ENCODE measurements at regions not wholly inside any gene's neighbourhood (a gene's known extent, or its start where the extent isn't known, plus 50 kb on each side); places are given as distances from the start of the nearest gene placed in this dataset.

DNA sequence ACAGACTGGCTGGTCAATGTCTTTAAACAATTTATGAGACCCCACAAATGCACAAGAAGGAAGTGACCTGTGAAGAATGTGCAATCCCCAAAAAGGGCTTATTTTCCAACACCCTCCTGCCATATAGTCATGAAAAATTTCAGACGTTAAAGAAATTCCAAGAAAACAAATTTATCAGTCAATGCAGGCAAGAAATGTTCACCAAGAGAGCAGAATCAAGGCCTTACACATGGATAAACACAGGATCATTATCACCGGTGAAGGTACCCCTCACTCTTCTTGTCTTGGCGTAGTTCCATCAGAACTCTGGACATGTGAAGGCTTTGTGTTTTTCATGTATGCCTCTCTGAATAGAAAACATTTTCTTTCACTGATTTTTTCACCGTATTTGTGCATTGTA lies 186.7 kb upstream of the GALNTL6 start:
- DNase-seq (ENCODE audit: low read depth in 1 of 2, low spot score in 1 of 2) = no peak
- H3K27ac ChIP-seq (replicated peaks) = no peak overlapping the region
- no peaks in the 10 kb centered on the region for H3K27me3 ChIP-seq (ENCODE audit: insufficient read depth, poor library complexity, severe bottlenecking)
- no peak for TF ChIP-seq SPI1 (IDR thresholded peaks at IDR 0.05; ENCODE audit: borderline replicate concordance, low read depth)
- TF ChIP-seq, protein P1, sequence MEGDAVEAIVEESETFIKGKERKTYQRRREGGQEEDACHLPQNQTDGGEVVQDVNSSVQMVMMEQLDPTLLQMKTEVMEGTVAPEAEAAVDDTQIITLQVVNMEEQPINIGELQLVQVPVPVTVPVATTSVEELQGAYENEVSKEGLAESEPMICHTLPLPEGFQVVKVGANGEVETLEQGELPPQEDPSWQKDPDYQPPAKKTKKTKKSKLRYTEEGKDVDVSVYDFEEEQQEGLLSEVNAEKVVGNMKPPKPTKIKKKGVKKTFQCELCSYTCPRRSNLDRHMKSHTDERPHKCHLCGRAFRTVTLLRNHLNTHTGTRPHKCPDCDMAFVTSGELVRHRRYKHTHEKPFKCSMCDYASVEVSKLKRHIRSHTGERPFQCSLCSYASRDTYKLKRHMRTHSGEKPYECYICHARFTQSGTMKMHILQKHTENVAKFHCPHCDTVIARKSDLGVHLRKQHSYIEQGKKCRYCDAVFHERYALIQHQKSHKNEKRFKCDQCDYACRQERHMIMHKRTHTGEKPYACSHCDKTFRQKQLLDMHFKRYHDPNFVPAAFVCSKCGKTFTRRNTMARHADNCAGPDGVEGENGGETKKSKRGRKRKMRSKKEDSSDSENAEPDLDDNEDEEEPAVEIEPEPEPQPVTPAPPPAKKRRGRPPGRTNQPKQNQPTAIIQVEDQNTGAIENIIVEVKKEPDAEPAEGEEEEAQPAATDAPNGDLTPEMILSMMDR (IDR thresholded peaks at IDR 0.05; ENCODE audit: insufficient read depth, low read length) = no peak
- TF ChIP-seq, protein P2, sequence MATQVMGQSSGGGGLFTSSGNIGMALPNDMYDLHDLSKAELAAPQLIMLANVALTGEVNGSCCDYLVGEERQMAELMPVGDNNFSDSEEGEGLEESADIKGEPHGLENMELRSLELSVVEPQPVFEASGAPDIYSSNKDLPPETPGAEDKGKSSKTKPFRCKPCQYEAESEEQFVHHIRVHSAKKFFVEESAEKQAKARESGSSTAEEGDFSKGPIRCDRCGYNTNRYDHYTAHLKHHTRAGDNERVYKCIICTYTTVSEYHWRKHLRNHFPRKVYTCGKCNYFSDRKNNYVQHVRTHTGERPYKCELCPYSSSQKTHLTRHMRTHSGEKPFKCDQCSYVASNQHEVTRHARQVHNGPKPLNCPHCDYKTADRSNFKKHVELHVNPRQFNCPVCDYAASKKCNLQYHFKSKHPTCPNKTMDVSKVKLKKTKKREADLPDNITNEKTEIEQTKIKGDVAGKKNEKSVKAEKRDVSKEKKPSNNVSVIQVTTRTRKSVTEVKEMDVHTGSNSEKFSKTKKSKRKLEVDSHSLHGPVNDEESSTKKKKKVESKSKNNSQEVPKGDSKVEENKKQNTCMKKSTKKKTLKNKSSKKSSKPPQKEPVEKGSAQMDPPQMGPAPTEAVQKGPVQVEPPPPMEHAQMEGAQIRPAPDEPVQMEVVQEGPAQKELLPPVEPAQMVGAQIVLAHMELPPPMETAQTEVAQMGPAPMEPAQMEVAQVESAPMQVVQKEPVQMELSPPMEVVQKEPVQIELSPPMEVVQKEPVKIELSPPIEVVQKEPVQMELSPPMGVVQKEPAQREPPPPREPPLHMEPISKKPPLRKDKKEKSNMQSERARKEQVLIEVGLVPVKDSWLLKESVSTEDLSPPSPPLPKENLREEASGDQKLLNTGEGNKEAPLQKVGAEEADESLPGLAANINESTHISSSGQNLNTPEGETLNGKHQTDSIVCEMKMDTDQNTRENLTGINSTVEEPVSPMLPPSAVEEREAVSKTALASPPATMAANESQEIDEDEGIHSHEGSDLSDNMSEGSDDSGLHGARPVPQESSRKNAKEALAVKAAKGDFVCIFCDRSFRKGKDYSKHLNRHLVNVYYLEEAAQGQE (IDR thresholded peaks at IDR 0.05; ENCODE audit: insufficient replicate concordance, low read depth) = no peak
- TF ChIP-seq POLR2AphosphoS5 (IDR thresholded peaks at IDR 0.05; ENCODE audit: low read depth) = no peak
- TF ChIP-seq GABPA (IDR thresholded peaks at IDR 0.05; ENCODE audit: low read depth) = no peak
- no peak overlapping the region for H3K4me3 ChIP-seq (replicated peaks; ENCODE audit: insufficient read depth, low read length)

DNA sequence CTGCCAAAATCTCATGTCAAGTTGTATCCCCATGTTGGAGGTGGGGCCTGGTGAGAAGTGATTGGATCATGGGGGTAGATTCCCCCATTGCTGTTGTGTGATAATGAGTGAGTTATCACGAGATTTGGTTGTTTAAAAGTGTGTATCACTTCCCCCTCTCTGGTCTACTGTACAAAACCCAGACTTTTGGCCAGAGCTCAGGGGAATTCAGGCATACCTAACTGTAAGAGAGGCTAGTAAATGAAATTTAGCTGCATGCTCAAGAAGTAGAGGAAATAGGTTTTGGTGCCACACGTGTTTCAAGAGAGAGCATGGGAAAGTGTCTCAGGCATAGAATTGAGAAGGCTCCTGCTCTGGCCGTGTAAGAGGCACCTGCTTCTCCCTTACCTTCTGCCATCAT lies 190.5 kb upstream of the GALNTL6 start:
- TF ChIP-seq, protein P2 (IDR thresholded peaks at IDR 0.05; ENCODE audit: insufficient replicate concordance, low read depth) = no peak
- TF ChIP-seq SPI1 (IDR thresholded peaks at IDR 0.05; ENCODE audit: borderline replicate concordance, low read depth) (no peak), GABPA (IDR thresholded peaks at IDR 0.05; ENCODE audit: low read depth) (no peak), POLR2AphosphoS5 (IDR thresholded peaks at IDR 0.05; ENCODE audit: low read depth) (no peak)
- TF ChIP-seq, protein P1 (IDR thresholded peaks at IDR 0.05; ENCODE audit: insufficient read depth, low read length) = no peak
- Histone ChIP-seq H3K27ac (replicated peaks) (no peak overlapping the region), H3K4me3 (replicated peaks; ENCODE audit: insufficient read depth, low read length) (no peak overlapping the region), H3K27me3 (ENCODE audit: insufficient read depth, poor library complexity, severe bottlenecking) (no peaks in the 10 kb centered on the region)
- no peak for DNase-seq (ENCODE audit: low read depth in 1 of 2, low spot score in 1 of 2)

DNA sequence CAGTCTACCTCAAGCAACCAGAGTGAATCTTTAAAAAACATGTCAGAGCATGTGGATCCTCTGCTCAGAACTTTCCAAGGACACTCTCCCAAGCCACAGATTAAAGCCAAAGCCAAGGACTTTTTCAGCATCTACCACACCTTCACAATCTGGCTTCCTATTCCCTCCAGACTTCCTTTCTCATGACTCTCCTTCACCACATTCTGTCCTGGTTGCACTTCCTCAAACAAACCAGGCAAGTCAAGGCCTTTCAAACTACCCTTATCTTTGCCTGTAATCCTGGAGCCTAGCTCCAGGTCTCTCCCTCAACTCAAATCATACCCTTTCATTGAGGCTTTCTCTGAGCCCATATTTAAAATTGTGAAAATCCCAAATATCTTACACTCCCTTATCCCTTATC lies 191.6 kb upstream of the GALNTL6 start:
- DNase-seq (ENCODE audit: low read depth in 1 of 2, low spot score in 1 of 2) = no peak
- Histone ChIP-seq H3K27ac (replicated peaks) (no peak overlapping the region), H3K4me3 (replicated peaks; ENCODE audit: insufficient read depth, low read length) (no peak overlapping the region), H3K27me3 (ENCODE audit: insufficient read depth, poor library complexity, severe bottlenecking) (no peaks in the 10 kb centered on the region)
- TF ChIP-seq POLR2AphosphoS5 (IDR thresholded peaks at IDR 0.05; ENCODE audit: low read depth) (no peak), SPI1 (IDR thresholded peaks at IDR 0.05; ENCODE audit: borderline replicate concordance, low read depth) (peak; percentile 55; the same call in 1 of the 2 replicates)

DNA sequence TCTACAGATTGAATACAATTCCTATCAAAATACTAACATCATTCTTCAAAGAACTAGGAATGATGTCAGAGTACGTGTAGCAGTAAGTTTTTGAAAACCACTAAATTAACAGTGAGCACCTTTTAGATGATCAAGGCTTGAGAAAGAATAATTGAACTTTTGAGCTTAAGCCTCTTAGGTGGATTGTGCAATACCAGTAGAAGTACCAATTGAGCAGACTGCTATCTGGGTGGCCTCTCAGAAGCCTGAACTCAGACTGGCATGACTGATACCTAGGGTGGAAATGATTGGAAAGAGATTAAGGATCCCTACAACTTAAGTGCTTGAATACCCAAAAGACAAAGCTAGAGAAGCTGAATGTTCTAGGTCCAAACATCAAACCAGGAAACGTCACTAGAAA lies 200.3 kb upstream of the GALNTL6 start:
- no peak overlapping the region for H3K4me3 ChIP-seq (replicated peaks; ENCODE audit: insufficient read depth, low read length)
- no peak for DNase-seq (ENCODE audit: low read depth in 1 of 2, low spot score in 1 of 2)
- no peaks in the 10 kb centered on the region for H3K27me3 ChIP-seq (ENCODE audit: insufficient read depth, poor library complexity, severe bottlenecking)
- TF ChIP-seq, protein P2 (IDR thresholded peaks at IDR 0.05; ENCODE audit: insufficient replicate concordance, low read depth) = no peak
- no peak for TF ChIP-seq GABPA (IDR thresholded peaks at IDR 0.05; ENCODE audit: low read depth)
- TF ChIP-seq POLR2AphosphoS5 (IDR thresholded peaks at IDR 0.05; ENCODE audit: low read depth) = no peak
- TF ChIP-seq SPI1 (IDR thresholded peaks at IDR 0.05; ENCODE audit: borderline replicate concordance, low read depth) = no peak
- TF ChIP-seq, protein P1 (IDR thresholded peaks at IDR 0.05; ENCODE audit: insufficient read depth, low read length) = no peak
- no peak overlapping the region for H3K27ac ChIP-seq (replicated peaks)

Data from HL-60 (cell line).